Psoas muscle (tissue), 7 donors: ENCODE measurements at regions not wholly inside any gene's neighbourhood (a gene's known extent, or its start where the extent isn't known, plus 50 kb on each side); places are given as distances from the start of the nearest gene placed in this dataset.

ENCODE experiments used
- ATAC-seq, 4 donors: fragments of 200-7000 bp; cut with Tn5 transposase; one replicate each; pipeline ENCODE4 v1.9.1; 2020; ENCODE audit warnings: moderate library complexity in 3 of 4, mild to moderate bottlenecking in 2 of 4
- DNase-seq, 2 donors: peaks; one replicate each; pipeline ENCODE4 v3.0.0-alpha.2; 2020
- H3K27ac ChIP-seq: fragments of 200-600 bp; one replicate; pipeline ENCODE4 v1.8.0; 2022
- H3K27me3 ChIP-seq, 3 donors: fragments of 200-600 bp in 1 of 3; one replicate each; pipeline versions ENCODE4 v1.6.1 to v1.8.0; 2013 to 2022; ENCODE audit warnings: low read length in 2 of 3, mild to moderate bottlenecking in 2 of 3, moderate library complexity in 1 of 3; ENCODE audit not compliant: insufficient read depth in 3 of 3
- H3K36me3 ChIP-seq, 2 donors: fragments of 200-600 bp in 1 of 2; one replicate each; pipeline versions ENCODE4 v1.6.1 to v1.8.0; 2013 to 2022; ENCODE audit warnings: low read depth in 1 of 2, mild to moderate bottlenecking in 1 of 2, moderate library complexity in 1 of 2; ENCODE audit not compliant: insufficient read depth in 1 of 2
- H3K4me1 ChIP-seq: fragments of 200-600 bp; one replicate; pipeline ENCODE4 v1.8.0; 2022
- H3K4me3 ChIP-seq: fragments of 200-600 bp; one replicate; pipeline ENCODE4 v1.8.0; 2022; ENCODE audit warnings: mild to moderate bottlenecking
- H3K9me3 ChIP-seq: fragments of 200-600 bp; one replicate; pipeline ENCODE4 v1.8.0; 2022
- WGBS, 3 donors: extraction: QIAGEN DNeasy Blood & Tissue Kit; methylation state at CpG; one replicate each; pipeline versions ENCODE4 v1.1.6 to v1.1.7; 2013; 5-methylcytosine and 5-hydroxymethylcytosine counted together
- intact Hi-C, 2 donors: fragments of 100-400 bp; cut with DNase I; formaldehyde crosslinking; loops; one replicate each; pipeline versions ENCODE4 v1.11.0 to v1.14.2; 2022
- TF ChIP-seq, protein P1 (sequence below): fragments of 200-600 bp; IDR thresholded peaks from one replicate; pipeline ENCODE4 v1.8.0; 2022; ENCODE audit warnings: antibody characterized with exemption
- donor health status: healthy with polysubstance abuse.
- donor health status: DM: no; HTN: no; CAD: no; lungs with moderate emphysema.
- donor health status: Bipolar disorder and iron deficiency.
- donor health status: healthy.
- donor health status: DM: yes; HTN: yes; CAD: no.
- donor health status: DM: no; HTN: no; CAD: no.
- donor health status: DM: yes; HTN: yes; CAD: no.

DNA sequence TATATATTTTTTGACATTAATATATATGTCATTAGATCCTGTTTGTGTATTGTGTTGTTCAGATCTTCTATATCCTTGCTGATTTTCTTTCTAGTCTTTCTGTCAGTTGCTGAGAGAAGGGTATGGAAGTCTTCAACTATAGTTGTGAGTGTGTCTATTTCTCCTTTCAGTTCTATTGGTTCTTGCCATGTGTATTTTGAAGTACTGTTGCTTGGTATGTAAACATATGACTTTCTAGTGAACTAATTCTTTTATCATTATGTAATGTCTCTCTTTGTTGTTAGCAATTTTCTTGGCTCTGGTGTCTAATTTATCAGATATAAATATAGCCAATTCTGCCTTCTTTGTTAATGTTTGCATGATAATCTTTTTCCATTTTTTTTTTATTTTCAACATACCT lies 84.3 kb upstream of the CAST start:
- TF ChIP-seq, protein P1, sequence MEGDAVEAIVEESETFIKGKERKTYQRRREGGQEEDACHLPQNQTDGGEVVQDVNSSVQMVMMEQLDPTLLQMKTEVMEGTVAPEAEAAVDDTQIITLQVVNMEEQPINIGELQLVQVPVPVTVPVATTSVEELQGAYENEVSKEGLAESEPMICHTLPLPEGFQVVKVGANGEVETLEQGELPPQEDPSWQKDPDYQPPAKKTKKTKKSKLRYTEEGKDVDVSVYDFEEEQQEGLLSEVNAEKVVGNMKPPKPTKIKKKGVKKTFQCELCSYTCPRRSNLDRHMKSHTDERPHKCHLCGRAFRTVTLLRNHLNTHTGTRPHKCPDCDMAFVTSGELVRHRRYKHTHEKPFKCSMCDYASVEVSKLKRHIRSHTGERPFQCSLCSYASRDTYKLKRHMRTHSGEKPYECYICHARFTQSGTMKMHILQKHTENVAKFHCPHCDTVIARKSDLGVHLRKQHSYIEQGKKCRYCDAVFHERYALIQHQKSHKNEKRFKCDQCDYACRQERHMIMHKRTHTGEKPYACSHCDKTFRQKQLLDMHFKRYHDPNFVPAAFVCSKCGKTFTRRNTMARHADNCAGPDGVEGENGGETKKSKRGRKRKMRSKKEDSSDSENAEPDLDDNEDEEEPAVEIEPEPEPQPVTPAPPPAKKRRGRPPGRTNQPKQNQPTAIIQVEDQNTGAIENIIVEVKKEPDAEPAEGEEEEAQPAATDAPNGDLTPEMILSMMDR, result no peak
- no peak for ATAC-seq
- no peak overlapping the region for H3K4me3 ChIP-seq
- intact Hi-C loops, result no loop called here
- no peak for DNase-seq
- H3K36me3 ChIP-seq, result no peaks in the 10 kb centered on the region
- no peaks in the 10 kb centered on the region for H3K4me1 ChIP-seq
- peaks cover 0 to 2% (median 0%) of the 10 kb centered on the region in 3 donors for H3K27me3 ChIP-seq
- H3K9me3 ChIP-seq, result no peaks in the 10 kb centered on the region
- no peak overlapping the region for H3K27ac ChIP-seq

DNA sequence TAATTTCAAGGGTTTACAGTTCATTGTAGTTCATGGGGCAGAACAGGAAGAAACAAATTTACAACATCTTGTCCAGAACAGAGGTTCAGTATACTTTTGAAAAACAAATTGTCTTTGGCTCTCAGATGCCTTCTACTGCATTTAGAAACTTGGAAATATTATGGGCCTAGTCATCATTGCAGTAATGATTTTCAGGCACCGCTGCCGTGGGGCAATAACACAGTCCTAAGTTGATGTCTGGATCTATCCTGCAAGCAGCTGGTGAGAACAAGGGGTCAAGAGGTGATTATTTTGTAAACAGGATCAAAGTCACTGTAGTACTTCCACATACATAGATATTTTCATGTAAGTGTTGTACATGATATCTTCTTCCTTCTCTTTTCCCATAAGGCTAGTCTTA lies 82.5 kb upstream of the CAST start:
- intact Hi-C loops, result no loop called here

GRCh38 chr5:96582343-96582742 lies 79.8 kb upstream of the CAST start:
- Histone ChIP-seq H3K4me1 (no peaks in the 10 kb centered on the region), H3K9me3 (no peaks in the 10 kb centered on the region), H3K27ac (no peak overlapping the region), H3K4me3 (no peak overlapping the region), H3K36me3 (no peaks in the 10 kb centered on the region), H3K27me3 (peaks cover 0 to 2% (median 0%) of the 10 kb centered on the region in 3 donors)
- WGBS, 3 donors, result 46 to 60% (median 59%) methylated on average over 11 of the region's 11 CpGs
- no peak for DNase-seq
- intact Hi-C loops, result no loop called here
- TF ChIP-seq, protein P1, result no peak
- no peak for ATAC-seq

More for the DNA sequence above, 82.5 kb upstream of the CAST start:
- 87 to 90% (median 90%) methylated on average over 2 of the region's 2 CpGs for WGBS, 3 donors
- DNase-seq (no peak), ATAC-seq (no peak)
- Histone ChIP-seq H3K36me3 (no peaks in the 10 kb centered on the region), H3K4me1 (no peaks in the 10 kb centered on the region), H3K4me3 (no peak overlapping the region), H3K27me3 (peaks cover 0 to 2% (median 0%) of the 10 kb centered on the region in 3 donors), H3K27ac (no peak overlapping the region), H3K9me3 (no peaks in the 10 kb centered on the region)
- TF ChIP-seq, protein P1, result no peak

DNA sequence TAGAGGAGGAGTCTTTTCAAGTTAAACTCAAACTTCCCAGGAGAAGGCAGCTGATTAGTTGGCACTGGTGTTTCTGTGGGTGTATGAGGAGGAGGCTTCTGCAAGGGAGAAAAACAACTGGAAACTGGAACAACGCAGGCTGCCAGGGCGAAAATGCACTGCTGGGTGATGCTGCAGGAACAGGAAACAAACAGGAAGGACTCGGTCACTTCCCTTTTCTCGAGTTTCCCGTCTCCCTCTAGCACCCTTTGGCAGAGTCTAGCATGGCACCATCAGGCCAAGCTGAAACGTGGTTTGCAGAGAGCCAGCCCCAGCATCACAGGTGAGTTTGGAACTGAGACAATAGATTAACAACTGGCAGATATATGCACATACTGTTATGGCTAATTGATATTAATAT lies 77.5 kb upstream of the CAST start:
- DNase-seq, result no peak

DNA sequence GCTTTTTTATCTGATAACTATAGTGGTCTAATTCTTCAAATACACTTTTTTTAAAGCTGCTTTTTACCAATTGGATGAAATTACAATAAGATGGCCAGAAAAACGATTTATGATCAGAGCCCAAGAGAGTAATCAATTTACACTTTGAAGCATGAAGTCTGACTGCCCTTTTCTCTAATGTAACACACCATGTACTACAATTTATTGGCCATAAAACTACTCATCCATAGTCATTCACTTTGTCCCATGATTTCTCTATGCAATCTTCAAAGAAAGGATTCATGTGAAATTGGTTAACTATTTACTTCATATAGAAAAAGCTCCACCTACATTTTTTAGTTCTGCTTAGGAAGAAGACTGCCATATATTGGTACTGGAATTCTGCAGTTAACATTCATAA lies 73.6 kb upstream of the CAST start:
- Histone ChIP-seq H3K27ac (no peak overlapping the region), H3K36me3 (no peaks in the 10 kb centered on the region), H3K4me1 (no peaks in the 10 kb centered on the region), H3K27me3 (no peaks in the 10 kb centered on the region), H3K9me3 (no peaks in the 10 kb centered on the region), H3K4me3 (no peak overlapping the region)
- ATAC-seq (no peak), DNase-seq (no peak)
- TF ChIP-seq, protein P1, result no peak
- WGBS, 3 donors, result 32 to 50% (median 41%) methylated on average over 1 of the region's 1 CpG
- intact Hi-C loops, result no loop called here

More for the DNA sequence above, 77.5 kb upstream of the CAST start:
- H3K27ac ChIP-seq, result no peak overlapping the region
- ATAC-seq, result no peak
- H3K27me3 ChIP-seq, result peaks cover 0 to 2% (median 0%) of the 10 kb centered on the region in 3 donors
- H3K9me3 ChIP-seq, result no peaks in the 10 kb centered on the region
- H3K36me3 ChIP-seq, result no peaks in the 10 kb centered on the region
- TF ChIP-seq, protein P1, result no peak
- H3K4me3 ChIP-seq, result no peak overlapping the region
- WGBS, 3 donors, result 47 to 61% (median 58%) methylated on average over 6 of the region's 6 CpGs
- intact Hi-C loops, result no loop called here
- no peaks in the 10 kb centered on the region for H3K4me1 ChIP-seq
